Fibroblast of lung (primary cell): ENCODE measurements at regions not wholly inside any gene's neighbourhood (a gene's known extent, or its start where the extent isn't known, plus 50 kb on each side); places are given as distances from the start of the nearest gene placed in this dataset.
A peak's percentile ranks its signal among the peaks of the same experiment; 100 is the strongest.
"Not testable (repeated sequence)": the region's sequence is repeated elsewhere in the genome, so short reads cannot be mapped to it uniquely, and the experiment has no call there.

Experiments
- DNase-seq, 2 donors: peaks; one replicate each; pipeline versions ENCODE4 v3.0.0 to v3.0.0-alpha.2; 2010; ENCODE audit warnings: low read depth in 2 of 2
- H2AFZ ChIP-seq: 2 replicates; pipeline ENCODE4 v1.5.1; 2012; ENCODE audit warnings: low read length, control low read depth, inconsistent platforms
- H3K27ac ChIP-seq: 2 replicates; pipeline ENCODE4 v1.5.1; 2011; ENCODE audit warnings: low read length, control low read depth; ENCODE audit not compliant: insufficient read depth
- H3K27me3 ChIP-seq: 2 replicates; pipeline ENCODE4 v1.5.1; 2011; ENCODE audit warnings: mild to moderate bottlenecking, low read length; ENCODE audit not compliant: control insufficient read depth, insufficient read depth
- H3K36me3 ChIP-seq: 2 replicates; pipeline ENCODE4 v1.5.1; 2011; ENCODE audit warnings: low read length; ENCODE audit not compliant: control insufficient read depth, insufficient read depth
- H3K4me1 ChIP-seq: 2 replicates; pipeline ENCODE4 v1.5.1; 2011; ENCODE audit warnings: low read length; ENCODE audit not compliant: control insufficient read depth, insufficient read depth; ENCODE audit errors: extremely low read depth
- H3K4me2 ChIP-seq: 2 replicates; pipeline ENCODE4 v1.5.1; 2011; ENCODE audit warnings: low read length, control low read depth; ENCODE audit not compliant: insufficient read depth; ENCODE audit errors: extremely low read depth
- H3K4me3 ChIP-seq, 4 experiments: fragments of 200-600 bp in 1 of 4; sonication (generic) in 1 of 4; replicated peaks in 1 of 4; 2 replicates each; pipeline ENCODE4 v1.5.1; 2011 to 2016; ENCODE audit warnings: low read length in 4 of 4, low read depth in 3 of 4, mild to moderate bottlenecking in 3 of 4, control low read depth in 2 of 4, inconsistent platforms in 1 of 4, mixed read lengths in 1 of 4; ENCODE audit not compliant: insufficient read depth in 1 of 4; ENCODE audit errors: control extremely low read depth in 1 of 4
- H3K79me2 ChIP-seq: 2 replicates; pipeline ENCODE4 v1.5.1; 2012; ENCODE audit warnings: mild to moderate bottlenecking, low read length, inconsistent platforms; ENCODE audit not compliant: control insufficient read depth, insufficient read depth
- H3K9ac ChIP-seq: 2 replicates; pipeline ENCODE4 v1.5.1; 2011; ENCODE audit warnings: mild to moderate bottlenecking, low read length, control low read depth; ENCODE audit not compliant: insufficient read depth
- H3K9me3 ChIP-seq: 2 replicates; pipeline ENCODE4 v1.5.1; 2012; ENCODE audit warnings: low read depth, low read length; ENCODE audit not compliant: control insufficient read depth, insufficient read depth
- H4K20me1 ChIP-seq: 2 replicates; pipeline ENCODE4 v1.5.1; 2011; ENCODE audit warnings: low read length; ENCODE audit not compliant: control insufficient read depth, insufficient read depth; ENCODE audit errors: extremely low read depth
- EZH2 ChIP-seq: IDR thresholded peaks from 2 replicates; pipeline ENCODE4 v1.5.1; 2012; ENCODE audit warnings: low read length, control low read depth, mild to moderate bottlenecking; ENCODE audit errors: missing control alignments
- TF ChIP-seq, protein P1 (sequence below), 2 donors: IDR thresholded peaks in 1 of 2; conservative IDR thresholded peaks in 1 of 2; 1 replicate in 1 of 2; 2 replicates in 1 of 2; pipeline ENCODE4 v1.5.1; 2011 to 2012; ENCODE audit warnings: low read length in 2 of 2, control low read depth in 1 of 2, inconsistent platforms in 1 of 2, low read depth in 1 of 2, mild to moderate bottlenecking in 1 of 2

DNA sequence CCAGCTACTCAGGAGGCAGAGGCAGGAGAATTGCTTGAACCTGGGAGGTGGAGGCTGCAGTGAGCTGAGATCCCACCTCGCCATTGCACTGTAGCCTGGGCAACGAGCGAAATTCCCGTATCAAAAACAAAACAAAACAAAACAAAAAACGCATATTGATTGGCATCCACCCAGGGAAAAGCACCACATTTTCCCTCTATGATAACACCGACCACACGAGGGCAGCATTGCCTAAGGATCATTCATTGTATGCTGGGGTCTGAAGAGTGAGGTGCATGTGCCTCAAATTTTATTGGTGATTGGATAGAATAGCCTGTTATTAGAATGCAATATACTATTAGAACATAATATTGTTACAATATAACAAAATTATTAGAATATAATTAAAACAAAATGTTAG is 433.1 kb upstream of the AMELY start:
- no peak for TF ChIP-seq EZH2
- TF ChIP-seq, protein P1, sequence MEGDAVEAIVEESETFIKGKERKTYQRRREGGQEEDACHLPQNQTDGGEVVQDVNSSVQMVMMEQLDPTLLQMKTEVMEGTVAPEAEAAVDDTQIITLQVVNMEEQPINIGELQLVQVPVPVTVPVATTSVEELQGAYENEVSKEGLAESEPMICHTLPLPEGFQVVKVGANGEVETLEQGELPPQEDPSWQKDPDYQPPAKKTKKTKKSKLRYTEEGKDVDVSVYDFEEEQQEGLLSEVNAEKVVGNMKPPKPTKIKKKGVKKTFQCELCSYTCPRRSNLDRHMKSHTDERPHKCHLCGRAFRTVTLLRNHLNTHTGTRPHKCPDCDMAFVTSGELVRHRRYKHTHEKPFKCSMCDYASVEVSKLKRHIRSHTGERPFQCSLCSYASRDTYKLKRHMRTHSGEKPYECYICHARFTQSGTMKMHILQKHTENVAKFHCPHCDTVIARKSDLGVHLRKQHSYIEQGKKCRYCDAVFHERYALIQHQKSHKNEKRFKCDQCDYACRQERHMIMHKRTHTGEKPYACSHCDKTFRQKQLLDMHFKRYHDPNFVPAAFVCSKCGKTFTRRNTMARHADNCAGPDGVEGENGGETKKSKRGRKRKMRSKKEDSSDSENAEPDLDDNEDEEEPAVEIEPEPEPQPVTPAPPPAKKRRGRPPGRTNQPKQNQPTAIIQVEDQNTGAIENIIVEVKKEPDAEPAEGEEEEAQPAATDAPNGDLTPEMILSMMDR (conservative IDR thresholded peaks at IDR 0.05 in 1 of 2, IDR thresholded peaks at IDR 0.05 in 1 of 2; ENCODE audit: low read depth in 1 of 2, low read length in 2 of 2): peak; percentile 50
- Histone ChIP-seq H3K36me3 (no peaks in the 10 kb centered on the region), H3K27me3 (no peaks in the 10 kb centered on the region), H3K4me3 (no peak overlapping the region), H4K20me1 (no peaks in the 10 kb centered on the region), H2AFZ (no peak overlapping the region), H3K79me2 (no peaks in the 10 kb centered on the region), H3K4me1 (no peaks in the 10 kb centered on the region), H3K4me2 (no peak overlapping the region), H3K9ac (no peak overlapping the region), H3K27ac (no peak overlapping the region), H3K9me3 (no peaks in the 10 kb centered on the region)
- peak in 1 of 2 donors; percentile 67 for DNase-seq

DNA sequence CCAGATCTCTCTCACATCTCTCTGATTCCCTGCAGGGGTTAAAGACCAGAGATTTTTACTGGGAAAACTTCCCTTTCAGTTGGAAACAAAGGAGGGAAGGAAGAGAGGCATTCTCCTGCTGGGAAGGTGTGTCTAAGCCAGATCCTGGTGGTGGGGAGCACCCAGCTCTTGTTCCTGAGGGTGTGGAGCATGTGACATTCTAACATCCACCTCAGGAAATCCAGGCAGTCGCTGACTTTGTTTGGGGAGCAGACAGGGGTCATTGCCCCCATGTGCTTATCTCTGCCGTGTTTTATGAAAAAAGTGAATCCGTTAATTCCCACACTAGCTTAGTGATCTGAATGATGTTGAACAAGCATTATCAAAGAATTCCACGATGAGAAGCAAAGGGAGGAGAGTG is 431.7 kb upstream of the AMELY start:
- H3K27me3 ChIP-seq: no peaks in the 10 kb centered on the region
- DNase-seq: no peak
- no peak overlapping the region for H3K4me2 ChIP-seq
- no peak overlapping the region for H2AFZ ChIP-seq
- no peak for TF ChIP-seq EZH2
- TF ChIP-seq, protein P1 (conservative IDR thresholded peaks at IDR 0.05 in 1 of 2, IDR thresholded peaks at IDR 0.05 in 1 of 2; ENCODE audit: low read depth in 1 of 2, low read length in 2 of 2): no peak
- H3K27ac ChIP-seq: no peak overlapping the region
- no peaks in the 10 kb centered on the region for H4K20me1 ChIP-seq
- H3K9ac ChIP-seq: no peak overlapping the region
- no peaks in the 10 kb centered on the region for H3K4me1 ChIP-seq
- no peak overlapping the region for H3K4me3 ChIP-seq
- no peaks in the 10 kb centered on the region for H3K79me2 ChIP-seq
- H3K9me3 ChIP-seq: no peaks in the 10 kb centered on the region
- no peaks in the 10 kb centered on the region for H3K36me3 ChIP-seq

DNA sequence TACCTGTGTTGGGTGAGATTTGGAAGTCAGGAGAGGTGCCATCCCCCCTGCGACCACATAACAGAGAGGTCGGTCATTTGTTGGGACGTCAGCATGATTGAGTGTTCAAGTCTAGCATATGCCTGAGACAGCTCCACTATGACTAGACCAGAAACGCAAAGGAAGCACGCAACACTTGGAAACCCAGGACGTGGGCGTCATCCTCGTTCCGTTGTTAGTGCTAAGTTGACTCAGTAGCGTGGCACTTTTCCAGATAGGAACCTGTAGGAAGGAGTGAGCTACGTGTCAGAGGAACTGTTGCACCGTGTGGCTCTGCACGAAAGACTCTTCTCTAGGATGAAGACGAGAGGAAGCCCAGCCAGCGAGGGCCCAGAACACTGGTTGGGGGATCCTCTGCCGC is 431.2 kb upstream of the AMELY start:
- not testable (repeated sequence) for H2AFZ ChIP-seq, H3K9me3 ChIP-seq, H3K27me3 ChIP-seq, H3K4me1 ChIP-seq, H4K20me1 ChIP-seq, H3K79me2 ChIP-seq, H3K4me2 ChIP-seq, H3K9ac ChIP-seq, H3K36me3 ChIP-seq, H3K4me3 ChIP-seq, H3K27ac ChIP-seq
- DNase-seq: peak in 1 of 2 donors; percentile 47
